ENCODE measurements at regions not wholly inside any gene's neighbourhood (a gene's known extent, or its start where the extent isn't known, plus 50 kb on each side); places are given as distances from the start of the nearest gene placed in this dataset.

GRCh38 chr6:40688214-40688761, 101.1 kb upstream of the LRFN2 start:
- no peak for TF ChIP-seq GATA2 (IDR thresholded peaks at IDR 0.05; ENCODE audit: low read depth, low read length)
- TF ChIP-seq GATA3 (IDR thresholded peaks at IDR 0.05; ENCODE audit: low read depth, low read length): no peak

Measured in SH-SY5Y (cell line).